GM23248 (cell line): ENCODE measurements at regions not wholly inside any gene's neighbourhood (a gene's known extent, or its start where the extent isn't known, plus 50 kb on each side); places are given as distances from the start of the nearest gene placed in this dataset.

Experiments used
- EZH2 ChIP-seq: fragments of 200-600 bp; sonication (generic); IDR thresholded peaks from 2 replicates; pipeline ENCODE4 v1.6.1; 2018; ENCODE audit warnings: antibody characterized with exemption, mild to moderate bottlenecking; ENCODE audit not compliant: insufficient read depth, poor library complexity, severe bottlenecking
- EZH2phosphoT487 ChIP-seq: fragments of 200-600 bp; sonication (generic); IDR thresholded peaks from 2 replicates; pipeline ENCODE4 v1.6.1; 2018; ENCODE audit warnings: antibody characterized with exemption, moderate library complexity, mild to moderate bottlenecking, low read depth; ENCODE audit not compliant: insufficient read depth

GRCh38 chr2:160592401-160592800, 98.8 kb upstream of the RBMS1 start:
- TF ChIP-seq EZH2 (no peak), EZH2phosphoT487 (no peak)
